ENCODE measurements at regions not wholly inside any gene's neighbourhood (a gene's known extent, or its start where the extent isn't known, plus 50 kb on each side); places are given as distances from the start of the nearest gene placed in this dataset.

DNA sequence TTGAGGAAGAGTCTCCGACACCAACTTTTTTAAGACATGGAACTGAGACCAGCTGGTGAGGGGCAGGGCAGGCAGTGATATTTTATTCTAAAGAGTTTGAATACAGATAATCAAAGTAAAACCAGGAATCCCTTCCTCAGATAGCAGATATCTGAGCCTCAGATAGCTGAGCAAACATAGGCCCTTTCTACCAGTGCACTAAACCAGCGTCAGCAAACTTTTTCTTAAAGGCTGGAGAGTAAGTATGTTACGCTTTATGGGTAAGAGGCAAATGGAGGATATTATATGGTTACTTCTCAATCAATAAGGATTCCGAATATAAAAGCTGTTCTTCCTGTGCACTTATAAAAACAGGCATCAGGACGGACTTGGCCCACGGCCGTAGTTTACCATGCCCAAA is 73.9 kb downstream of the WNT5A start:
- DNase-seq: no peak

DNA sequence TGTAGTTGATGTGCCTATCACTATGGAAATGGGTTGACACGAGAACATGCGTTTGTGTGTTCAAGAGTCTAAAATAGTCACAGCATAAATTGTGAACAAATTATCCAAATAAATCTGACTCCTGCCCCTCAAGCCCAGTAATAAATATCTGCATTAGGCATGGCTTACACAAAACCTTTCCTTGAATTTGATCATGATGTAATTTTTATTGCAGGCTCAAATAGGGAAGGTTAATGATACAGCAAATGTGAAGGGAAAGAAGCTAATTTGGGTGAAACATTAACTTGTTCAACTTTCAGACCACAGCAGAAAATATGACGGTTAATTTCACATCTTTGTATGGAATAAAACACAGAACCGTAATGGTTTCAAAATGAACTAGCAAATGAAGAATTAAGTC is 74.6 kb downstream of the WNT5A start:
- DNase-seq: no peak

DNA sequence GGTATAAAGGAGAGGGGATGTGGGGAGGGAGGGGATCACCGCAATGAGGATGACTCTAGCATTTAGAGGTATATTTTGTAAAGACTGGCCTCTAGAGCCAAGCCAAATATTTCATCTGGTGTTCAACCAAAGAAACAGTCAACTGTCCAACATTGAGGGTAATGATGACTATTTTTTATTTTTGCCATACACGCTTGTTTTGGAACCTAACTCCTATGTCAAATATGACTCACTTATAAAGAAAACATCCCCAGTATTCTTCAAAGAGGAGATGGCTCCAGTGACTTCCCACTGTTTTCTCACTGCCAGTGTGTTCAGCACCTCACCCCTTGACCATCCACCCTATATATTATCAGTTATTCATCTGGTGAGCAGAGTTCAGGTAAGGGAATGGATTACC is 77.3 kb downstream of the WNT5A start:
- no peak for DNase-seq

DNA sequence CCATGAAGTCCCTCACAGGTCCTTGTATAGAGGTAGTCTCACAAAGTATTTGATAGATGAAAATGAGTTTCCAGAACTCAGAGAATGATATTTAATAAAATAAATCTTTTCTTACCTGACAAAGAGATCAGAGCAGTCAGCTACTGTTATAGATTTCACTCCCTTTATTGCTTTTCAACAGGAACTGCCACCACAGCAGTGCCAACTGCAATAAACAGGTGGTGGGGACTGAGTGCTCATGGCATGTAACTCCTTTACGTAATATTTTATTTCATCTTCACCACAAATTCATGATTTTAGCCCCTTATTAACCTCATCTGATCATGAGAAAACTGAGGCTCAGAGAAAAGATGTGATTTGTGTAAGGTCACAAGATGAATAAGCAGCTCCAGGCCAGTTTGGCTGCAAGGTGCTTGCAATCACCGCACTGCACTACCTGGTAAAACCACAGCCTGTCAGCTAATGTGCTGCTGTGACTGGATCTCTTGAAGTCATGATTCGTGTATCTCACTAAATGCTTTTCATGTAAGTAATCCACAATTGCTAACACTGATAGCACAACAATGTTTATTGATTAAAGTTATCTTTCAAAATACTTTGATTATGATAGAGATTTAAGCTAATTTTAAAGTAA is 78.8 kb downstream of the WNT5A start:
- DNase-seq: no peak

DNA sequence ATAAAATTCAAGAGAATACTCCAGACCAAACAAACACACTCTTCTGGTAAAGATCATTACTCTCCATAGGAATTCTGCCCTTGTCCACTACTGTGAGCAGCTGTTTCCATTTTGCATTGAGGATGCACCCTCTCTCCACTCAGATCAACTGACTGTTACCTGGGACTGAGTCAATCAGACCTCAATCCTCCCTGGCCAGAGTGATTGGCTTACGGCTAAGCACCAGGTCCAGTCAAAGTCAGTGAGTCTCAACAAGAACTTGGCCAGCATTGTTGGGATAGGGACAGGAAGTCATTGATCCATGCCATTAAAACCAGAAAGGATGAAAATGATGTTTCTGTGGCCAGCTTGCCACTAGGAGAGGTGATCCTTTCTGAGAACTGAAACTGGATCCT is 79.7 kb downstream of the WNT5A start:
- no peak for DNase-seq

DNA sequence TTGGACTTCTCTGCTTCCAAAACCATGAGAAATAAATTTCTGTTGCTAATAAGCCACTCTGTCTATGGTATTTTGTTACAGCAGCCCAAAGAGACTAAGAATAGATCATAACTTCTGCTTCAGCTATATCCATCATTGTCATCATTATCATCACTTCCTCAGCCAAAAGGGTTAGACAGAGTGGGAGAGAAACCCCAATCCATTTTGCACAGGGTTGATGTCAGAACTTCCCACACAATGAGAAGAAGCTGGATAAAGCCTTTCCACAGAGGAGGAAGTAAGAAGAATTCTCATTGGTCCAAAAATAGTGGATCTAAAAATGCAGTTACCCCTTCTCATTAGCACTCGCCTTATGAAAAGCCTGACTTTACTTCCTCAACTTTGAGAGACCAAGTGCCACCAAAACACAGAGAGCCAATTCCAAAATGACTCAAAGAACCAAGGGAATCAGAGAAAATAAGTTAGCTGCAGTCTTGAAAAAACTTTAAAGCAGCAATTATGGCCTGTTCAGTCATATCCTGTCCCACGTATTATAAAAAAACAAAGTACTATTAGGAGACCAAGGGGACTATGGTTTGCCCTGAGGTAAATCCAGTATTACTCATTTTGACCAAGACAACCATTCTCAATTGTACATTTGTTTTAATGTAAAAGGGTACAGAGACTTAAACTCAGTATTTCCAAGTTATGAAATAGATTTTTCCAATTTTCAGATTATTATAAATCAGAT is 80.2 kb downstream of the WNT5A start:
- no peak for DNase-seq

DNA sequence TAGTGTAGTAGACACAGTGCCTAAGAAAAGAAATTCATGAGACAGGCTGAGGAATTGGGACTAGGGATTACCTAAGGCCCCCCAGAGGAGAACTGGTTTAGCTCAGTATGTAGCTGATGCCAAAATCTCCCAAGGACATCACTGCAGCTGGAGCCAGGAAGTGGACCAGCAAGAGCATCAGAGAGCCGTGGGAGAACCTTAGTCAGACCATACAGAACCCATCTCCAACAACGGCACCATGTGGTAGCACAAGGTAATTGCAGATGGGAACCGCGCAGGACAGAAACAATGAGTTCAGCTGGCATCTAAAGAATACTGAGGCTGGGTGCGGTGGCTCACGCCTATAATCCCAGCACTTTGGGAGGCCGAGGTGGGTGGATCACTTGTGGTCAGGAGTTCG is 81.7 kb downstream of the WNT5A start:
- no peak for DNase-seq

DNA sequence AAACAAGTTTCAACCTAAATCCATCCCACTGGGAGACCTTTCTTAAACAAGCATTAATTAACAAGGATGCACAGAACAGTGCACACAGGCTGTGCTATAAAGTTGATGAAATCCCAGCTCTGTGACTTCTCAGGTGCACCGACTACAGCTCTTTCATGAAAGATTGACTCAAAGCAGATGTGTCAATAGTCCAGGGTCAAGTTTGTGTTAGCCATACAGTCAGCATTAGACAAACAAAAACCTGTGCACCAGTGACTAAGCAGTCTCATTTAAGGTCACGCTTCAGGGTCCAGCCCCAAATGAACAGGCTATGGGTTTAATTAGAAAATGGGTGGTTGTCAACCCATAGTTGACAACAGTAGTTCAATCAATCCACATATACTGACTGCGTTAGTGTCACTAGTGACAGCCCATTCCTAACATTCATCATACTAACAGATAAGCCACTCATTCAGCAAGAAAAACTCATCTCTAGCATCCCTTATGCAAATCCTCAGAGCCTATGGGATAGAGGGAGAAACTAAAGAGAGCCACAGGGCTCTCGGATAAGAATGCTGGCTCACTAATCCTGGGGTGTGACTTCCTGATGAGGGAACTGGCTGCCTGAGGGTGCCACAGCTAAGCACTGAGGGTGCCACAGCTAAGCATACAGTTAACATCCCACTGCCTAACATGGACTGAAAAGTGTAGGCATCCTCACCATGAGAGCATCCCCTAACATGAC is 84.1 kb downstream of the WNT5A start:
- no peak for DNase-seq

DNA sequence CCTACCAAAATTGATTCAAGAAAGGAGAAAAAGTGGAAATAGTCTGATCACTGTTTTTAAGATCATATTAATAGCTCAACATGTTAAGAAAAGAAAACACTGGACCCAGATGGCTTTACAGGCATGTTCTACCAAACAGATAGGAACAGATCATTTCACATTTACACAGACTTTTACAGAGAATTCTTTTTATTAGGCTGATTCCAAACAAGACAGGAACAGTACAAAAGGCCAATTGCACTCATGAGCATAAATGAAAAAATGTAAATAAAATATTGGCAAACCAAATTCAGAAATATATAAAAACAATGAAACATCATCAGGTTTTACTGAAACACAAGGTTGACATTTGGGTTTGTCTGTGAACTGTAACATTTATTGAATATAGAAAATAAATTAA is 106.5 kb downstream of the WNT5A start:
- no peak for DNase-seq

DNA sequence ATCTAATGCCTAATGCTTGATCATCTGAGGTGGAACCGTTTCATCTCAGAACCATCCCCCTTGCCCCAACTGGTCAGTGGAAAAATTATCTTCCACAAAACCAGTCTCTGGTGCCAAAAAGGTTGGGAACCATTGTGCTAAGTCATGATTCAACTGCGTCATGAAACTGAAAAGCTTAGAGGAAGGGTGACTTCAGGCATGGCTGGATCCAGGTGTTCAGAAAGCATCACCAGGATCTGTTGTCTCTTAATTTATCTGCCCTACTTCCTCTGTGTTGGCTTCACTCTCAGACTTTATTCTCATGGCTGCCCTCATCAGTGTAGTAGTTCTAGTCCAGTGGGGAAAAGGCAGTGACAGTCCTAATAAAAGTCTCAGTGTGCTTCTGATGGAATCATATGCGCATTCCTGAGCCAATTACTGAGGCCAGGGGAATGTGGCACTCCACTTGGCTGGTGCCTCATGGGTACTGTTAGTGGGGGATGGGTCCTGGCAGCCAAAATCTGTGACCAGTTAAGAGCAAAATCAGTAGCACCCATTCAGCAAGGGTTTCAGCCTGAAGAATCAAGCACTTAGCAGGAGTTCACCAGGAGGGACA is 110.3 kb downstream of the WNT5A start:
- no peak for DNase-seq

DNA sequence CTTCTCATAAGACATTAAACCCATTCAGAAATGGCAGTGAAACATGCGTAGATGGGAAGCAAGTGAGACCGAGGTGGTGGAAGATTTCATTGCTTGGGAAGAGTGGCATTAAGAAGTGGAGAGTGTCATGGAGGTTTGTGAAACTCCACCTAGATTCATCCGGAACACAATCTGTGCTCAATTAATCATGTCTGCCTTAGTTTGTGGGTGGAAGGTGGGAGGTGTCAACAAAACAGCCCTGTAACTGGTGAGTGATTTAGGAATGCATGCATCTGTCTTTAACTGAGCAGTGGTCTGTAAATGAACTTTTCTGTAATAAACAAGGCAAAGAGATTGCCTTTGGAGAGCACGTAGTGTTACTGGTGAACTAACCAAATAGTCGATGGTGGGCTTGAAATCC is 113.7 kb downstream of the WNT5A start:
- DNase-seq: no peak

DNA sequence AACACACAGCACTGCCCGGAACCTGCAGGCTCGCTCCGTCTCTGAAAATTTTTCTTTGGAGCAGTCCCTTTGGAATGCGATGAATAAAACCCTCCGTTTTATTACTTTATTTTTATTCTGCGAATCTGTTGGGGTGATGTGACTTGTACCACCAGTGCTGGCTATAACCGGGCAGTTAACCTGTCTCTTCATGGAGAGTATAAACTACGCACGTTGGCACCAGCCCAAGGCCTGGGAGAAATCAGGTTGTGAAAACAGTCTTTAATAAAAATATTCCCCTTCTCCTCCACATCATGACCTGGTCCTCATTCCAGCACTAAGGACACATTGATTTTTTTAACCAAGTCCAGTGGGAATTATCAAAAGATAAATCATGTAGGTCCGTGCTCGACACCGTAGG is 116.8 kb downstream of the WNT5A start:
- no peak for DNase-seq

DNA sequence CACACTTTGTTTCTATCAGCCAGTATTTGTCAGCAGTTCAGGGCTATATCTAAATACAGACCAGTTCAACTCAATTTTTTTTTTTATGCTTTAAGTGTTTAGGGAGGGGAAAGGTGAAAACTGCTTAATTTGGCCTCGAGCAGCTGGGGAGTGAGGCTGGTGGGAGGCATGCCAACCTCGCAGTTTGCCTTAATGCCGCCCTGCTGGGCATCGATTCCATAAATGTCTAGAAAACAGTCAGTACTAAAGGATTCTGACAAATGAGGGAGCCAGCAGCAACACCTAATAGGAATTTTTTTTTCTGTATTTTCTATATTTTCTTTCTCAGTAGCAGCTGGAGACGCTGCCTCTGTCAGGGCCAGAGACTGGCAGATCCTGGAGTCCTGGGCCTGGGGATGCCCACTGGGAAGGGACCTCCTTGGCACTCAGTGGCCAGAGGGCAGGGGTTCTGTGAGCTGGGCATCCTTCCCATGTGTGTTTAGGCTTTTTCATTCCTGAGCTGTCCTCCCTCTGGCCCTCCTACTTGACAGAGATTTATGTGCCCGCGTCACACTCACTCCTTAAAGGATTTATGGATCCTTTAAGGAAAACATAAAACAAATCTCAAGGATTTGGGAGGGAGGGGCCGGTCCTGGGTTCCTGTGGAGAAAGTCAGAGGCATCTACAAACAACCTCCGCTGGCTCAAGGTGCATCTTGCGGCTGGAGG is 117.8 kb downstream of the WNT5A start:
- no peak for DNase-seq

DNA sequence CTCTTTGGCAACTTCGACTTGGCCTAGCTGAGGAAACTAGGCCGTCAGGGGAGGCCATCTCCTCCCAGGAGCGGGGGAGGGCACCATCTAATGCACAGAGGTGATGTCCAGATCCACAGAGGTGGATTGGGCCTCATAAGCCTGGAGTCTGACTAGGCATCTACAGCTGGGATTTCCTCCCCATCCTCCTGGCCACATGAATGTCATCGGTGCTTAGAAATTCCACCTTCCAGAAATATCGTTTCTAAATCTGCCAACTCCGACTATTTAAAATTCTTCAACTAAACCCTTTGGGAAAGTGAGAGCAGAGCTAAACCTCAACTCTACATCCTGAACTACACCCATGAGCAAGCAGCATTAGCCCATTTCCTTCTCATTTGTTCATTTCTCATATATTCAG is 118.7 kb downstream of the WNT5A start:
- no peak for DNase-seq

DNA sequence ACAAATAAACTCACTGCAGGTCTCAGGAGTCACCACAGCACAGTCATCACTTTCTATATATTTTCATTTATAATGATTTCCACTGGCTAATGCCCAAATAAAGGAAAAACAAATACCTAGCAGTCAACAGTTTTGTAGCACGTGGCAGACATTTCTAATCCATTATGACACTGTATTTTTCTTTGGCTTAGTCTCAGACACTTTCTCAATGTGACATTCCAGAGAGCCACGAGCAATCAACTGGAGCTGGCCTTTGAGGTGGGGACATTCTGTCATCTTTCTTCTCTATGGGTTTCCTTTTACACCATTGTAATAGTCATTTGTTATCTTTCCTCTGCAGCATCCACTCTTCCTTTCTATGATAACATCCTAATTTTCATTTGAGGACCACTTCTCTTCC is 119.7 kb downstream of the WNT5A start:
- no peak for DNase-seq

DNA sequence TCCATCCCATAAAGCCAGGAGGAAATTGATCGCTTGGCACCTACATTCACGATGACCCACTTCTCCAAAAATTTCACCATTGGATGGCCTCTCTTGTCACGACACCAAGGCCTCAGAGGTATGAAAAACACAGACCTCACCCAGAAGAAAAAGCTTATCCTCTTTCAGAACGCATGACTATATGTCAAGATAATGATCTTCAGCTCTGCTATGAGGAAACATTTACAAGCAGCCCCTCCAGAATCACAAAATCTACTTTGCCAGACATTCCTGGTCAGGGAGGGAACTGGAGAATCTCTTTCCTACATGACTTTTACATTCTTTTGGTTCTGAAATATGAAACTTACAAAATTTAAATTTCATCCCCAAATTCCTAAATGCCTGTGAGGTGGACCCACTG is 122.7 kb downstream of the WNT5A start:
- DNase-seq: no peak

DNA sequence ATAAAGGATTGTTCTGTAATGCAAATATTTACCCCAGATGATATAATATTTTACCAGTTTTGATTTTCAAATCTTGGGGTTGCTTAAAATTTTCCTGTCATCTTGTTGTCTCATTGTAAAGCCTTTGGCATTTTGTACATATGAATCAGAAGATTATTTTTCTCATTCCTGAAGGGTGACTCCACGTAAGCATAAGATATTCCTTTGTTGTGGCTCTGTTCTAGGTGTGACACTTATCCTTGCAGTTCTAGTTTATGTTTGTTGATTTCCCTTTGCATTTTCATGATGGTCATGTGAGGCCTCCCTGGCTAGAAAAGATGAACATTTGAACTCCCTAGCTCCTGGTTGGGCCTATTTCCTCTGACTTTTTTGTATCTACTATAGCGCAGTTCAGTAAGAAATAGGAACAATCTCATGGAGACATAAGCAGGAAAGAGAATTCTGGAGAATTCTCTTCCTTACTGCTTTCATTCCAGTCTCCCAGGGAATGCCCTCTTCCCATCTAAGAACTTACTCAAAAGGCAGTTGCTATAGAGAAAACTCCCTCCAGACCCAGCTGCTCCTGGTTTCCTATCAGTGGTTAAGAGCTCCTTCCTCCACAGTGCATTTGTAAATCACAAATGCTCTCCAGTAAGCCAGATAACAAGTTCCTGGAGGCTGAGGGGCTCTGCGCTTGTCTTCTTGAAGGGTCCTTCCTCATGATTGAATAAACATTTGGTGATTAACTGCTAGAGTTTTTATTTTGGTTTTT is 124.7 kb downstream of the WNT5A start:
- no peak for DNase-seq

DNA sequence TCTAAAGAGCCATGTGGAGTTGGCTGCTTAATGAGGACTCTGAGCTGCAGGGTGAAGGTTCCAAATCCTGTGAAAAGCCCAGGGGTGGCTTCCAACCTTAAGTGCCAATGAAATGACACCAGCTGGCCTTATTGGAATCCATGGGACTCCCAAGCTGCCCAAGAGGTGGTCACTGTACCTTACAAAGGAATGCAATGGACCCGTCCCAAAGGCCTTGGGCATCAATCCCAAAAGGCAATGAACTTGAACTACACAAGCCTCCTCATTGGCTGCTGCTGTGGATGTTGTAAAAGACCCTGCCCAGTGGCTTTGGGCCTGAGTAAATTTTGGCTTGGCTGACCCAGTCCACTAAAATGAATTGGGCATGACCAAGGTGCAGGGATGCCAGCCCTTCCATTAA is 129.3 kb downstream of the WNT5A start:
- no peak for DNase-seq

DNA sequence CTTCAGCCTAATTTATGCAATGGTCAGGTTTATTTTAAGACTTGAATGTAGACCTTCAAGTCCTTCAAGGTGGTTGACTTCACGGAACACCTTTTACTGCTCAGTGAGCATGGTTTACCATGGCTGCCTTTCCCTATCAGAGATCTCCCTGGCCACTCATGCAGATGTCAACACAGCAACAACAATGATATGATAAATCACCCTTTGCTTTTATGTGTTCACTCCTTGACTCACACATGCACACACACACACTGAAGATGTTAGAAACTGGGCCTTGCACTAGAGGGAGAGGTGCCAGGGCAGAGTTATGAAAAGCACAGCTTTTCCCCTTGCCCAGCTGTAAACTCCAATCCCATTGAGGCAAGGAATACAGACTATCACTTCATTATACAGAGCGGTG is 134.4 kb downstream of the WNT5A start:
- DNase-seq: no peak

DNA sequence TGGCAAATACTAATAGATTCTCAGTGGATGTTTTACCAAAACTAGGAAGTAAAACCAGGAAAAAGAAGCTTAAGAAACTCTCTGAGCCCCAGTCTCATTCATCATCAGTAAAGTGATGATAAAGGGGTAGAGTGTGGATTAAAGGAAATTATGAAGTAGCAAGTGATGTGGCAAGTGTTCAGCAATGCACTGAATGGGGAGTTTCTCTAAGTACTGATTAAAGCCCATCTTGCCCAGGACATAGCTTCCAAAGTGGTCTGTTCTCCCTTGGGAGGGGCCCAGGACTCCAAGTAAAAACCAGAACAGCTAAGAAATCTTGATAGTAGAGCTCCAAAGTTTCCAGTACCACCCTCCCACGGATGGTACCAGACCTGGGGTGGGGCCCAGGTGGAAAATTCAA is 137.3 kb downstream of the WNT5A start:
- no peak for DNase-seq

DNA sequence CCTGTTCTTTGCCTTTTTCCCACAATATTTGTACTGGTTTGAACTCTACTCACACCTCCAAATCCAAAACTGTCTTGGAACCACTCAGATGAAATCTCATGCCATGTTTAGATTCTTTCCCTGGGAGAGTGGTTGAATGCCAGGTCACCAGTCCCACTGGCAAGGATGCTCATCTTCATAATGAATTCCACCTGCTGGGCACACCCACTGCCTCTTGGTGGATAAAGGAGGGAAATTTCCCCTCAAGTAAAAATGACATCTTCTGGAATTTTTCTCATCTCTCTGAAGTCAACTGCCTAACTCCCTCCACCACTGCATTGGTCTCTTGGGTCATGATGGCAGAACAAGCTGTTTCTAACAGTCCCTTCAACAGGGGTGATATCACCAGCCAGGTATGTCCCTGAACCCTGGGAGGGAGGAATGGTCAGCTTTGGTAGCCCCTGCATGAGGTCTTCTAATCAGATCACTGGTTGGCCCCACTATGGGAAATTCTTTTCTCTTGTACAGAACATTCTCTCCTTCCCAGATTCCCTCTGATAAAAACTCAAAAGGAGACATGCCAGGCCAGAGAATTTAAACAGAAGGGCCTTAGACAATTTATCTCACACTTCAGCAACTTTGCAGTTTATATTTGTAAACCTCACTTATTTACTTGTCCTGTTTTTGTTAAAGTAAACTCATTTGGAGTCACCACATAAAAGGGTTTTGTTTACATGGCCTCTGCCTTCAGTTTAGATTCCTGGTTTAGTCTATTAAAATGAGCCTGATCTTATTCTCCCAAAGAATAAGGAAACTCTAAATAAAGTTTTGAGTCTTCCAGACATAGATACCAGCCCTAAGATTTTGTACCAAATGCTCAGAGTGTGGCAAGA is 143.4 kb downstream of the WNT5A start:
- DNase-seq: no peak

All from femur (tissue), 1 donor.